H1 (cell line): ENCODE measurements at regions not wholly inside any gene's neighbourhood (a gene's known extent, or its start where the extent isn't known, plus 50 kb on each side); places are given as distances from the start of the nearest gene placed in this dataset.

Experiments
- CTBP2 ChIP-seq: IDR thresholded peaks from 2 replicates; pipeline ENCODE4 v1.7.0; 2011; ENCODE audit warnings: borderline replicate concordance, mild to moderate bottlenecking, moderate library complexity, mixed read lengths, low read length; ENCODE audit not compliant: insufficient read depth, insufficient read length
- EZH2 ChIP-seq: fragments of 200-600 bp; sonication (generic); IDR thresholded peaks from 2 replicates; pipeline ENCODE4 v1.7.1; 2012; ENCODE audit warnings: low read depth, mild to moderate bottlenecking, moderate library complexity, low read length, inconsistent platforms; ENCODE audit not compliant: severe bottlenecking
- PHF8 ChIP-seq: fragments of 200-600 bp; sonication (generic); conservative IDR thresholded peaks from 2 replicates; pipeline ENCODE4 v1.7.1; 2012; ENCODE audit warnings: low read depth, mild to moderate bottlenecking, inconsistent platforms, low read length, moderate library complexity
- SP1 ChIP-seq: IDR thresholded peaks from 2 replicates; pipeline ENCODE4 v1.6.1; 2011; ENCODE audit warnings: low read depth, low read length
- TAF1 ChIP-seq: IDR thresholded peaks from 2 replicates; pipeline ENCODE4 v1.6.1; 2011; ENCODE audit warnings: mild to moderate bottlenecking, low read depth, low read length
- TF ChIP-seq, protein P1 (sequence below): IDR thresholded peaks from 2 replicates; pipeline ENCODE4 v1.6.1; 2012; ENCODE audit warnings: low read length, inconsistent platforms

DNA sequence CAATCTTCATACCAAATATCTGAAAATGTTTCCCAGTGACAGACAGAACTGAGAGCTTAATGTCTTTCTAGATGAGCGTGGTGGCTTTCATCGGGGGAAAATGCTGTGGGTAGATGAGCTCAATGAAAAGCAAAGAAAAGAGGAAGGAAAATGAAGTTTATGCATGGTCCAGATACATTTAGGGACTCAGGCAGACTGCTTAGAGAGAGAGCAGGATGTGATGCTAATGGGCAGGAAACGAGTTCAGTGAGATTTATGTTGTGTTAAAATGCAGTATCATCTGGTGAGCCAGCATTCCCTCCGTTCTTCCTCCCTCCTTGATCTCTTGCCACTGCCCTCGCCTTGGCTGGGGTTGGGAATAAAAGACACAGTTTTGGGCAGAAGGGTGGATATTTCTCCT is 229.2 kb downstream of the GBA3 start (continued):
- TF ChIP-seq, protein P1, sequence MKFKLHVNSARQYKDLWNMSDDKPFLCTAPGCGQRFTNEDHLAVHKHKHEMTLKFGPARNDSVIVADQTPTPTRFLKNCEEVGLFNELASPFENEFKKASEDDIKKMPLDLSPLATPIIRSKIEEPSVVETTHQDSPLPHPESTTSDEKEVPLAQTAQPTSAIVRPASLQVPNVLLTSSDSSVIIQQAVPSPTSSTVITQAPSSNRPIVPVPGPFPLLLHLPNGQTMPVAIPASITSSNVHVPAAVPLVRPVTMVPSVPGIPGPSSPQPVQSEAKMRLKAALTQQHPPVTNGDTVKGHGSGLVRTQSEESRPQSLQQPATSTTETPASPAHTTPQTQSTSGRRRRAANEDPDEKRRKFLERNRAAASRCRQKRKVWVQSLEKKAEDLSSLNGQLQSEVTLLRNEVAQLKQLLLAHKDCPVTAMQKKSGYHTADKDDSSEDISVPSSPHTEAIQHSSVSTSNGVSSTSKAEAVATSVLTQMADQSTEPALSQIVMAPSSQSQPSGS = no peak
- no peak for TF ChIP-seq CTBP2
- TF ChIP-seq SP1 = no peak
- no peak for TF ChIP-seq EZH2
- TF ChIP-seq PHF8 = no peak
- TF ChIP-seq TAF1 = no peak
- TF ChIP-seq, all 59 proteins: peak for 0
